Activated T-helper 1 cell treated with anti-CD3 and anti-CD28 coated beads, Interleukin-2, amount 50 U/mL, for 16 hours (primary cell): ENCODE measurements at regions not wholly inside any gene's neighbourhood (a gene's known extent, or its start where the extent isn't known, plus 50 kb on each side); places are given as distances from the start of the nearest gene placed in this dataset.

Source experiments
- DNase-seq, 2 donors: peaks; one replicate each; pipeline ENCODE4 v3.0.0-alpha.2; 2020; ENCODE audit warnings: low read depth in 1 of 2, low spot score in 1 of 2

- DNase-seq = no peak
Measured at GRCh38 chr7:68671671-68672070, 926.6 kb upstream of the AUTS2 start.

- no peak for DNase-seq
Measured at GRCh38 chr7:68674826-68675225, 923.4 kb upstream of the AUTS2 start.

DNA sequence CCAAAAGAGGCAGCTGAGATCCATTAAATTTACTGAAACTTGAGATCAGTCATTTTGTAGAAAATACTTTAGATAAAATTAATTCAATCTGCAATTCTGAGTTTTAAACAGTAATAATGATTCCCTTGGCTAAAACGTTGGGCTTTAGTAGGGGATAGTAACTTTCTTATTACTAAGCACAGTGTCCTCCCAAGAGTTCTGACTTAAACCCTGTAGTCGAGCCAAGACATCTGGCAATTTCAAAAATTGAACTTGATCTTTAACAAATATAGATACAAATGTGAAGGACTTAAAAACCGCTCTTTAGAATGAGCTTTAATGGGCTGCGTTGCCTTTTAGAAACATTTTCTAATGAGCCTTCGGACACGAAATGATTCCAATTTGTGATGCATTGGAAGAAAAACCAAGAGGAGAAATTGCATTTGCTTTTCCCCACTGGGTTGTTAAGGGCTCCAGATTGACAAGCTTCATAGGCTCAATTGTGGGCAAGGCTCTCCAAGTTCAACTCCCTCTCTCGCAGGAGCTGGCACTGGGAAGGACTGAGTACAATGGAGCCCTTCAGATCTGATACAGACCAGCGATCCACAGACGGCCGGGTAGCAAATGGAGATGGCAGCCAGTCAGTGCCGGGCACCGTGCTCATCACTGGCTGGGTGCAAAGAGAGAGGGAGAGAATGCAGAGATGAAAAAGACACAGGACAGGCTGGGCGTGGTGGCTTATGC, 921.3 kb upstream of the AUTS2 start:
- no peak for DNase-seq

DNA sequence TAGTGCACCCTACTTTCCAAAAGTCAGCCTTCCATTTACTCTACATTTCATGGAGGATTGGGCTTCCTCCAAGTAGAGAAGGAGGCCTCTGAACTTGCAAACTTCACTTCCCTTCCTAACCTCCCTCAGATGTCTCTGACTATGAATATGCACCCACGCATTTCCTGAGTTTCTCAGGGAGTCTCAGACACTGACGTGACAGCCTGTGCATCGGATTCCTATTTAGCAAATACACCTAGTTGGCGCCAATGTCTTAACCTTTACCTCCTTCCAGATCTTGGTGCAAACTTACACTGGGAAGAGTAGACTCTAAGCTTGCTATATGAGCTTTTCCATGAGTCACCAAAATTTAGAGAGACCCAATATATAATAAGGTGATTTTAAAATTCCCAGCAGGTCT, 920.1 kb upstream of the AUTS2 start:
- no peak for DNase-seq

- no peak for DNase-seq
Measured at GRCh38 chr7:68679459-68680234, 918.6 kb upstream of the AUTS2 start.

GRCh38 chr7:68680235-68680872, 917.9 kb upstream of the AUTS2 start:
- DNase-seq = no peak

DNA sequence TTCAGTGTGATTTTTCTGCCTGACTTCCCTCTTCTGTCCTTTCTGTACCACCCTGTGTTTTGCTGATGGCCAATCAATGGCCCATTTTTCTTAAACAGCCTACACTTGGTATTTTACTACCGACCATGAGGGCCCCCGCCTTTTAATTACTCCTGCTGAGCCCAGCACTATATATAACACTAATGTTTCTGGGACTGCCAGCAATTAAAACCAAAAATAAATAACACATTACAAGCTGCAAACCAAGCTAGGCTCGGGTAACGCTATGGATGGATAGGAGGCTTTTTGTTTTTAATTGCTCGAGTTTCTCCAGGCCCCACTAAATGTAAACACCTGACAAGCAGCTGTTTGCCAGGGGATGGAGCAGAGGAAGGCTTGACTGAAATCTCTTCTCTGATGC, 915.4 kb upstream of the AUTS2 start:
- no peak for DNase-seq

- no peak for DNase-seq
Measured at GRCh38 chr7:68684246-68684839, 913.9 kb upstream of the AUTS2 start.

- DNase-seq = no peak
Measured at GRCh38 chr7:68684996-68685395, 913.3 kb upstream of the AUTS2 start.

DNA sequence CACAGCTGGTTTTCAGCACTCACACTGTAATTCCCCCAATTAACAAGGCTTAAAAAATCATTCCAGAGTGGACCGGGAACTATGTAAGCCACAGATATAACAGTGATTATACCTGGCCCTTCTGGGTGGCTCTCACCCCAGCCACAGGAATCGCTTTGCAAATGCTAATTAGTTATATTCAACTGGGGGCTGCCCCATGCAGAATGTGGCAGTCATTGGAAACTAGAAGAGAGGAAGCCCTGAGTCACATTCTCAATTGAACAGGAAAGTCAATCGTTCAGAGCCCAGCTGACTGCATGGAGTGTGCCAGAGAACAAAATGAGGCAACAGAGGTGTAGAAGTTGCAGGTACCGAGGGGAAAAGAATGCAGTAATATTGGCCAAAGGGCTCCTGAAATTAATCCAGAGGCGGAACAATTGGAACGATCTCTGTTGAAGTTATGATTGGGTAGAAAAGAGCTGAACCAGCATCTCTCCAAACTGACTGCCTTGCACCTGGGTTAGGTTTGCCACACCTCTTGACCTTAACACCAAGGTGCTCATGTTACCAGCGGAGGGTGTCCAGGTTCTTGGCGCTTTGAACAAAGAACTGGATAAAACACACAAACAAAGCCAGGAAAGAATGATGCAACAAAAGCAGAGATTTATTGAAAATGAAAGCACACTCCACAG, 909.7 kb upstream of the AUTS2 start:
- no peak for DNase-seq

GRCh38 chr7:68689087-68689433, 909.2 kb upstream of the AUTS2 start:
- no peak for DNase-seq

GRCh38 chr7:68691261-68692216, 906.7 kb upstream of the AUTS2 start:
- DNase-seq = no peak

DNA sequence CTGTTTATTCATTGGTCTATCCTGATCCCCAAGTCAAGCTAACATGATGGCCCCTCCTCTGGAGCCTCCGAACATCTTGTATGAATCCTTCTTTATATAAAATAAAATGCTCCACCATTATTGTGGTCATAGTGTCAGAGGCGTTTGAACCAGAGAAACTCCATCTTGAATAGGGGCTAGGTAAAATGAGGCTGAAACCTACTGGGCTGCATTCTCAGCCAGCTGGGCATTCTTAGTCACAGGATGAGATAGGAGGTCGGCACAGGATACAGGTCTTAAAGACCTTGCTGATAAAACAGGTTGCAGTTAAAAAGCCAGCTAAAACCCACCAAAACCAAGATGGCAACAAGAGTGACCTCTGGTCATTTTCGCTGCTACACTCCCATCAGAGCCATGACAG, 905.8 kb upstream of the AUTS2 start:
- no peak for DNase-seq

DNA sequence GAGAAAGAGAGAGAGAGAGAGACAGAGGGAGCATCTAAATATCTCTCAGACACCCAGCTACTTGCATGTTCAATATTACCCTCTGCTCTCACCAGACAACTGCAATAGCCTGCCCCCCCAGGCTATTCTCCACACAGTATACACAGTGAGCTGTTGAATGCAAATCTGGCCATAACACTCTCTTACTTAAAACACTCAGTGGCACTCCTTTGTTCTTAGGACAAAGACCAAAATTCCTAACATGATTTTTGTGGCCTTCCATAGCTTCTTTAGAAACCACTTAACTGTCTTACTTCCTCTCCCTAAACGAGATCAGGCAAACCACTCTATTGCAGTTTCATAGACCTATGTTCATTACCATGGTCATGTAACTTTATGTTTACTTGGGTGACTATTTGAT, 903.6 kb upstream of the AUTS2 start:
- no peak for DNase-seq

DNA sequence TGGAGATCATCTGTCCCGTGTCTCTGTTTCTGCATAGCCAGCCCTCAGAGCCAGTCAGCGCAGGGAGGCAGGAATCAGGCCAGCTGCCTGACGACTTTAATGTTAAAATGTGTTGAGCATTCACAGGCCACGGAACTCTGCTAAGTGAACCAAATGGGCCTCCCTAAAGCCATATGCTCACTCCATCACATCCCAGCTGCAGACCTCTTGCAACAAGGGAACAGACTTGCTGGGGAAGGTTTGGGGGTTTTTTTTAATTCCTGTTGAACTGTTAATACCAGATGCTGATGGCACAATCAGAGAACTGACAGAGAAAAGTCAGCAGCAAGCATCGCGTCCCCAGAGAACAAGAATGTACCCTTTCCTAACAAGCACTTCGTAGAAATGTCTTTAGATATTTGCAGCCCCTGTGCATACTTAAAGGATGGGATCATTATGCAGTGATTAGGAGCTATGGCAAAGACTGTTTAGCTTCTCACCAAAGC, 900.4 kb upstream of the AUTS2 start:
- DNase-seq = no peak

GRCh38 chr7:68699090-68699711, 899.1 kb upstream of the AUTS2 start:
- no peak for DNase-seq

GRCh38 chr7:68700414-68700813, 897.9 kb upstream of the AUTS2 start:
- no peak for DNase-seq

DNA sequence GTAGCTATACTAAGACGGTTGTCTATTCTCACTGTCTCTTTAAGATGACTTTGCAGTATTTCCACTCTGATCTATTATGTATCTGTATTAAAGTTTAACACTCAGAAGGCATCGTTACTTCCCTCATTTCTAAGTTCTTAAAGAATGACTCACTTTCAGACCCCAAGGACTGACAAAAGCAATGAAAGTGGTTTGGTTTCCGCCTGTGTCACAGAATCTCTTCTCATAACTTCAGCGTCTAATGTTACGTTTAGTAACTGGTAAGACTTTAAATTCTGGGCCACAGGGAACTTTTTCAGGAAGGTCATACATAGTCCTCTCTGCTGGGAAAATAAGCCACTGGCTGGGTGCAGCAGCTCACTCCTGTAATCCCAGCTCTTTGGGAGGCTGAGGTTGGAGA, 892.0 kb upstream of the AUTS2 start:
- no peak for DNase-seq

- DNase-seq = no peak
Measured at GRCh38 chr7:68707159-68707558, 891.1 kb upstream of the AUTS2 start.

GRCh38 chr7:68707958-68708357, 890.3 kb upstream of the AUTS2 start:
- no peak for DNase-seq
